ENCODE measurements at regions not wholly inside any gene's neighbourhood (a gene's known extent, or its start where the extent isn't known, plus 50 kb on each side); places are given as distances from the start of the nearest gene placed in this dataset.

- FAIRE-seq (no peak), DNase-seq (ENCODE audit: insufficient read length, low spot score) (no peak)
- TF ChIP-seq, protein P1, sequence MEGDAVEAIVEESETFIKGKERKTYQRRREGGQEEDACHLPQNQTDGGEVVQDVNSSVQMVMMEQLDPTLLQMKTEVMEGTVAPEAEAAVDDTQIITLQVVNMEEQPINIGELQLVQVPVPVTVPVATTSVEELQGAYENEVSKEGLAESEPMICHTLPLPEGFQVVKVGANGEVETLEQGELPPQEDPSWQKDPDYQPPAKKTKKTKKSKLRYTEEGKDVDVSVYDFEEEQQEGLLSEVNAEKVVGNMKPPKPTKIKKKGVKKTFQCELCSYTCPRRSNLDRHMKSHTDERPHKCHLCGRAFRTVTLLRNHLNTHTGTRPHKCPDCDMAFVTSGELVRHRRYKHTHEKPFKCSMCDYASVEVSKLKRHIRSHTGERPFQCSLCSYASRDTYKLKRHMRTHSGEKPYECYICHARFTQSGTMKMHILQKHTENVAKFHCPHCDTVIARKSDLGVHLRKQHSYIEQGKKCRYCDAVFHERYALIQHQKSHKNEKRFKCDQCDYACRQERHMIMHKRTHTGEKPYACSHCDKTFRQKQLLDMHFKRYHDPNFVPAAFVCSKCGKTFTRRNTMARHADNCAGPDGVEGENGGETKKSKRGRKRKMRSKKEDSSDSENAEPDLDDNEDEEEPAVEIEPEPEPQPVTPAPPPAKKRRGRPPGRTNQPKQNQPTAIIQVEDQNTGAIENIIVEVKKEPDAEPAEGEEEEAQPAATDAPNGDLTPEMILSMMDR (IDR thresholded peaks at IDR 0.05; ENCODE audit: insufficient read depth, missing control alignments): no peak
Observed at GRCh38 chr6:170035901-170036304, 255.0 kb downstream of the DLL1 start.

- DNase-seq (ENCODE audit: insufficient read length, low spot score) (no peak), FAIRE-seq (no peak)
- TF ChIP-seq, protein P1 (IDR thresholded peaks at IDR 0.05; ENCODE audit: insufficient read depth, missing control alignments): no peak
Observed at GRCh38 chr6:170035044-170035443, 255.8 kb downstream of the DLL1 start.

GRCh38 chr6:170034294-170034693 is 256.6 kb downstream of the DLL1 start:
- DNase-seq (ENCODE audit: insufficient read length, low spot score) (no peak), FAIRE-seq (no peak)
- TF ChIP-seq, protein P1 (IDR thresholded peaks at IDR 0.05; ENCODE audit: insufficient read depth, missing control alignments): no peak

GRCh38 chr6:170033666-170034065 is 257.2 kb downstream of the DLL1 start:
- DNase-seq (ENCODE audit: insufficient read length, low spot score) (no peak), FAIRE-seq (no peak)
- TF ChIP-seq, protein P1 (IDR thresholded peaks at IDR 0.05; ENCODE audit: insufficient read depth, missing control alignments): no peak

DNA sequence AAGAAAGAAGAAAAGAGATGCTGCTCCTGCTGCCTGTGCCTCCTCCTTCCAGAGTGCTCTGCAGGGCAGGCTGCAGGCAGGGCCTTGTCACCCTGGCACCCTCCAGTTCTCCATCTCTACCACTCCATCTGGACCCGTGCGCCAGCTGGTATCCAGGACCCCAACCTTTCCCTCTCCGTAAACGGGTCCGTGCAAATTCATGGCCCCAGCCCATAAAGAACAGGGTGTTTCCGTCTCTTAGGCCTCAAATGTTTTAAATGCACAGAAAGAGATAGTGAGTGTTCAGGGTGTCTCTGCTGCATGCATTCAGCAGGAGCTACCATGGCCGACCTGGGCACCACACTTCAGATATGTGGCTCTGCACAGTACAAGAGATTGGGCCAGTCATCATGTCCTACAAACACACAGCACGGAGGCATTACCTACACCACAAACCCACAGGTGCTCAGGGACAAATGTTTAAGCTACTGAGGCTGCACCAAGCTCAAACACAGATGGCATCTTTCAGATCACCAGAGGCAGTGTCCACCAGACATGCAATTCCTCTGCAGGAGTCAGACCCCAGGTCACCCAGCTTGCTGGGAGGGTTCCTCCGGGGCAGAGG is 258.1 kb downstream of the DLL1 start:
- TF ChIP-seq, protein P1 (IDR thresholded peaks at IDR 0.05; ENCODE audit: insufficient read depth, missing control alignments): no peak
- DNase-seq (ENCODE audit: insufficient read length, low spot score) (no peak), FAIRE-seq (no peak)

GRCh38 chr6:170032197-170032596 is 258.7 kb downstream of the DLL1 start:
- DNase-seq (ENCODE audit: insufficient read length, low spot score) (no peak), FAIRE-seq (no peak)
- TF ChIP-seq, protein P1 (IDR thresholded peaks at IDR 0.05; ENCODE audit: insufficient read depth, missing control alignments): no peak

DNA sequence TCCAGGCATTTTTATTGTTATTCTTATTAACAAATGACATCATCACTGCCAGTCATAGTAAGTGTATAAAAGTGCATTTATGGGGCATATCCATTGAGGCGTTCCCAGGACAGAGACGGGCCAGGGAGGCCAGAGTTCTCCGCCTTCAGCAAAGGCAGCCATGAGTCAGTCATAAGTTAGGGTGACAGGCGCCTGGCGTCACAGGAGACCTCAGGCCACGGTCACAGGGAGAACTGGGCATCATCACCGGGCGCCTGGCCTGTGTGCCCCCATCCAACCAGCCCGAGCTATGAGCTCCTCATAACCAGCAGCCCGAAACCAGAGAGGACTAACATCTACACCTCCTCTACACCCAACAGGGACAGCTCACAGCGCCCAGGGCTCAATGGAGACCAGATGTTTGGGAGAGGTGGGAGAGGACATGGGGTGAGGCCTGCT is 259.2 kb downstream of the DLL1 start:
- TF ChIP-seq, protein P1 (IDR thresholded peaks at IDR 0.05; ENCODE audit: insufficient read depth, missing control alignments): no peak
- FAIRE-seq (no peak), DNase-seq (ENCODE audit: insufficient read length, low spot score) (no peak)
